ENCODE measurements at regions not wholly inside any gene's neighbourhood (a gene's known extent, or its start where the extent isn't known, plus 50 kb on each side); places are given as distances from the start of the nearest gene placed in this dataset.

- CTCF ChIA-PET = no interaction called here
- H3K9me3 Mint-ChIP-seq = no peaks in the 10 kb centered on the region
Measured at GRCh38 chr11:57871231-57871630, 109.6 kb downstream of the CTNND1 start.

DNA sequence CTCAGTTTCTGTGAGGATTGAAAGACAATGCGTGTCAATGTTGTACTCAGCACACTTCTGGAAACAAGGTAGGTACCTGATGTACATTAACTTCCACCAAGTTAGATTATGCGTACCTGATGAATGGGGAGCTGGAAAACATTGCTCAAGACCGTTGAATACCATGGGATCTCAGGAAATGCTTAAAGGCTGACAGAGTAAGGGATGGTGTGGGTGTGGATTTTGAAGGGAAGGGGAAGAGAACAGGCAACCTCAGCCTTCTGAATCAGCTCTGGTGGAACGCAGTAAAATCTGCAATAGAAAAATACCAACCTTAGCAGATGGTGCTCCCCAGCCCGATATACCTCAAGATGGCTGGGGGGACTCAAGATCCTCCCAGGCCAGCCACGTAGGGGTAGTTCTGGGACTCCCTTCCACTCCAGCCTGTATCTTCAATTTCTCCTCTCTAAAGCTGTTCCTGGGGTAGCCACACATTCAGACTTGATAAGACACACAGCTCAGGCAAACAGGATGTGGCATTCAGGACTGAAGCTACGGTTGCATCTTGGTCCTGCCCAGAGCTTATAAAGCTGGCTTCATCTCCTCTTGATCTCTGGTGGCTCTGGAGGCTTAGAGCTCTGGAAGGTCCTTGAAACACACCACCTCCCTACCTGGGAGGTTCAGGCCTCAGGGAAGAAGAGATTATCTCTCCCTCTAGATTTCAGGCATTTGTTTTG lies 111.8 kb downstream of the CTNND1 start:
- Histone ChIP-seq H3K27me3 (ENCODE audit: control insufficient read depth in 1 of 2, insufficient read depth in 2 of 2, low read length in 2 of 2) (no peaks in the 10 kb centered on the region), H3K4me3 (ENCODE audit: low read length) (no peak overlapping the region), H3K27ac (ENCODE audit: low read depth in 1 of 2, low read length in 2 of 2) (no peak overlapping the region), H3K36me3 (ENCODE audit: insufficient read depth, low read length) (no peaks in the 10 kb centered on the region), H3K9me3 (ENCODE audit: control insufficient read depth in 1 of 2, insufficient read depth in 1 of 2, low read length in 2 of 2) (no peaks in the 10 kb centered on the region), H3K4me1 (ENCODE audit: insufficient read depth, low read length) (no peaks in the 10 kb centered on the region)
- ChIA-PET CTCF (no interaction called here), POLR2A (no interaction called here)
- Mint-ChIP-seq H3K4me3 (no peak overlapping the region), H3K27ac (no peak overlapping the region), H3K27me3 (peaks cover 16% of the 10 kb centered on the region), H3K4me1 (ENCODE audit: low read depth) (no peaks in the 10 kb centered on the region), H3K36me3 (ENCODE audit: low read depth) (no peaks in the 10 kb centered on the region), H3K9me3 (no peaks in the 10 kb centered on the region)
- ATAC-seq (ENCODE audit: poor library complexity) = no peak
- intact Hi-C loops (cut with DNase I, micrococcal nuclease) = no loop called here
- DNase-seq = no peak
- TF ChIP-seq, protein P1, sequence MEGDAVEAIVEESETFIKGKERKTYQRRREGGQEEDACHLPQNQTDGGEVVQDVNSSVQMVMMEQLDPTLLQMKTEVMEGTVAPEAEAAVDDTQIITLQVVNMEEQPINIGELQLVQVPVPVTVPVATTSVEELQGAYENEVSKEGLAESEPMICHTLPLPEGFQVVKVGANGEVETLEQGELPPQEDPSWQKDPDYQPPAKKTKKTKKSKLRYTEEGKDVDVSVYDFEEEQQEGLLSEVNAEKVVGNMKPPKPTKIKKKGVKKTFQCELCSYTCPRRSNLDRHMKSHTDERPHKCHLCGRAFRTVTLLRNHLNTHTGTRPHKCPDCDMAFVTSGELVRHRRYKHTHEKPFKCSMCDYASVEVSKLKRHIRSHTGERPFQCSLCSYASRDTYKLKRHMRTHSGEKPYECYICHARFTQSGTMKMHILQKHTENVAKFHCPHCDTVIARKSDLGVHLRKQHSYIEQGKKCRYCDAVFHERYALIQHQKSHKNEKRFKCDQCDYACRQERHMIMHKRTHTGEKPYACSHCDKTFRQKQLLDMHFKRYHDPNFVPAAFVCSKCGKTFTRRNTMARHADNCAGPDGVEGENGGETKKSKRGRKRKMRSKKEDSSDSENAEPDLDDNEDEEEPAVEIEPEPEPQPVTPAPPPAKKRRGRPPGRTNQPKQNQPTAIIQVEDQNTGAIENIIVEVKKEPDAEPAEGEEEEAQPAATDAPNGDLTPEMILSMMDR (IDR thresholded peaks at IDR 0.05) = no peak

More at GRCh38 chr11:57871231-57871630, 109.6 kb downstream of the CTNND1 start:
- ATAC-seq (ENCODE audit: poor library complexity) (no peak), DNase-seq (no peak)
- H3K36me3 Mint-ChIP-seq (ENCODE audit: low read depth) = no peaks in the 10 kb centered on the region
- Histone ChIP-seq H3K9me3 (ENCODE audit: control insufficient read depth in 1 of 2, insufficient read depth in 1 of 2, low read length in 2 of 2) (no peaks in the 10 kb centered on the region), H3K4me3 (ENCODE audit: low read length) (no peak overlapping the region), H3K27ac (ENCODE audit: low read depth in 1 of 2, low read length in 2 of 2) (no peak overlapping the region), H3K36me3 (ENCODE audit: insufficient read depth, low read length) (no peaks in the 10 kb centered on the region), H3K4me1 (ENCODE audit: insufficient read depth, low read length) (no peaks in the 10 kb centered on the region), H3K27me3 (ENCODE audit: control insufficient read depth in 1 of 2, insufficient read depth in 2 of 2, low read length in 2 of 2) (no peaks in the 10 kb centered on the region)
- H3K4me3 Mint-ChIP-seq = no peak overlapping the region
- H3K27ac Mint-ChIP-seq = no peak overlapping the region
- POLR2A ChIA-PET = no interaction called here
- TF ChIP-seq, protein P1 (IDR thresholded peaks at IDR 0.05) = no peak
- no peaks in the 10 kb centered on the region for H3K4me1 Mint-ChIP-seq (ENCODE audit: low read depth)
- peaks cover 11% of the 10 kb centered on the region for H3K27me3 Mint-ChIP-seq
- intact Hi-C loops (cut with DNase I, micrococcal nuclease) = no loop called here

DNA sequence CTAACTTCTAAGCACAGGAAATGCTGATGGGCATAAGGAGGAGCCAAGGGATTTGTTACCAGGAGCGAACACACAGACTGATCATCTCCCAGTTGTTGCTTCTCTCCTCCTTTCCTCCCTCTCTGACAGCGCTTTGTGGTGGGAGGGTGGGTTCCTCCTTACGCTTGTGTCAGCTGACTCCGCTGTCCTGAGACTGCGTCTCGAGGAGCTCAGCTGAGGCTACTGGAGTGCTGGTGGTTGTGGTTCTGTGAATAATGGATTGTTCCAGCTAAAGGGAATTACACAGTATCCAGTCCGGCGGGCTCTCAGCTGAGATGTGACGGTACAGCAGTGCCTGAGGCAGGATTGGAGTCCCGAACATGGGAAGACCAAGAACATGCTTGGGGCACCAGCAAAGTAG lies 113.4 kb downstream of the CTNND1 start:
- Mint-ChIP-seq H3K9me3 (no peaks in the 10 kb centered on the region), H3K4me1 (ENCODE audit: low read depth) (no peaks in the 10 kb centered on the region), H3K27ac (no peak overlapping the region), H3K4me3 (no peak overlapping the region), H3K36me3 (ENCODE audit: low read depth) (no peaks in the 10 kb centered on the region), H3K27me3 (peaks cover 16% of the 10 kb centered on the region)
- Histone ChIP-seq H3K4me1 (ENCODE audit: insufficient read depth, low read length) (no peaks in the 10 kb centered on the region), H3K27ac (ENCODE audit: low read depth in 1 of 2, low read length in 2 of 2) (no peak overlapping the region), H3K9me3 (ENCODE audit: control insufficient read depth in 1 of 2, insufficient read depth in 1 of 2, low read length in 2 of 2) (no peaks in the 10 kb centered on the region), H3K27me3 (ENCODE audit: control insufficient read depth in 1 of 2, insufficient read depth in 2 of 2, low read length in 2 of 2) (no peaks in the 10 kb centered on the region), H3K4me3 (ENCODE audit: low read length) (no peak overlapping the region), H3K36me3 (ENCODE audit: insufficient read depth, low read length) (no peaks in the 10 kb centered on the region)
- TF ChIP-seq, protein P1 (IDR thresholded peaks at IDR 0.05) = no peak
- ChIA-PET POLR2A (no interaction called here), CTCF (no interaction called here)
- intact Hi-C loops (cut with DNase I, micrococcal nuclease) = no loop called here
- no peak for ATAC-seq (ENCODE audit: poor library complexity)
- DNase-seq = no peak

All from CD4-positive, alpha-beta T cell (primary cell).